Fibroblast of gingiva (primary cell): ENCODE measurements at regions not wholly inside any gene's neighbourhood (a gene's known extent, or its start where the extent isn't known, plus 50 kb on each side); places are given as distances from the start of the nearest gene placed in this dataset.

Experiments
- DNase-seq: peaks from one replicate; pipeline ENCODE4 v3.0.0-alpha.2; 2011; ENCODE audit warnings: low read depth

- no peak for DNase-seq
Measured at GRCh38 chr1:59244891-59245290, 52.0 kb upstream of the FGGY start.
